IPS-18c (cell line): ENCODE measurements at regions not wholly inside any gene's neighbourhood (a gene's known extent, or its start where the extent isn't known, plus 50 kb on each side); places are given as distances from the start of the nearest gene placed in this dataset.

ENCODE experiments used
- H3K4me3 ChIP-seq: 2 replicates; pipeline ENCODE4 v1.7.0; 2013; ENCODE audit warnings: low read depth, mild to moderate bottlenecking, low read length, moderate library complexity; ENCODE audit not compliant: insufficient read depth
- H3K9me3 ChIP-seq: one replicate; pipeline ENCODE4 v1.6.1; 2013; ENCODE audit warnings: mild to moderate bottlenecking, low read length, moderate library complexity; ENCODE audit not compliant: control insufficient read depth, insufficient read depth

- H3K4me3 ChIP-seq = no peak overlapping the region
- no peaks in the 10 kb centered on the region for H3K9me3 ChIP-seq
Measured at GRCh38 chr16:61277849-61278248, 758.4 kb downstream of the CDH8 start.

DNA sequence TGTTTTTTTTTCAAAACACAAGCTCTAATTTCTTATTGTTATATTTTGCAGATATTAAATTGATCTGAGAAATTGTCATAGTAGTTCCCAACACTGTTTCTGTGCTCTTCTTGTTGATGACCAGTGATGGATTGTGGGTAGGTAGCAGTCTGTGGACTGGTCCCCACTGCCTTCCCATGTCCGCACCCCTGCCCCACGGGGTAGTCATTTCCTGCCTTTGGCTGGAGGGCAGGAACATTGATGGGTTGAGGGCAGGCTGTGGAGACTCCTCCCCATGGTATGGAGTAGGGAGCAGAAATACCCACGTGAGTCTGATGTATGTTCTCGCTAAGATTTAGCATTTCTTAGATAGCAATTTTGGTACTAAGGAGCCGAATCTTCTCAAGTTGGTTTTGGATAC is 762.0 kb downstream of the CDH8 start:
- no peak overlapping the region for H3K4me3 ChIP-seq
- H3K9me3 ChIP-seq = no peaks in the 10 kb centered on the region

GRCh38 chr16:61270726-61271125 is 765.5 kb downstream of the CDH8 start:
- Histone ChIP-seq H3K9me3 (no peaks in the 10 kb centered on the region), H3K4me3 (no peak overlapping the region)

- Histone ChIP-seq H3K9me3 (no peaks in the 10 kb centered on the region), H3K4me3 (no peak overlapping the region)
Measured at GRCh38 chr16:61263400-61263799, 772.8 kb downstream of the CDH8 start.

DNA sequence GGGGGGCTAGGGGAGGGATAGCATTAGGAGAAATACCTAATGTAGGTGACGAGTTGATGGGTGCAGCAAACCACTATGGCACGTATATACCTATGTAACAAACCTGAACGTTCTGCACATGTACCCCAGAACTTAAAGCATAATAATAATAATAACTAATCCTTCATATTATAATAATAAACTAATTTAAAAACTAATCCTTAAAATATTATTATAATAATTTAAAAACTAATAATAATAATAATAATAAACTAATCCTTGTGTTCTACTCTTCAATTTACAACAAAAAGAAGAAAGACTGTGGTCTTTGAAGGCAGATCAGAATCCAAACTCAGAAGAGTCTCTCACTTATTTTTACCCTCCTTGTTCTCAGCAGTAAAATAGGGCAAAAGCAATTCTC is 774.9 kb downstream of the CDH8 start:
- no peaks in the 10 kb centered on the region for H3K9me3 ChIP-seq
- no peak overlapping the region for H3K4me3 ChIP-seq

- Histone ChIP-seq H3K9me3 (no peaks in the 10 kb centered on the region), H3K4me3 (no peak overlapping the region)
Measured at GRCh38 chr16:61246592-61246991, 789.6 kb downstream of the CDH8 start.

DNA sequence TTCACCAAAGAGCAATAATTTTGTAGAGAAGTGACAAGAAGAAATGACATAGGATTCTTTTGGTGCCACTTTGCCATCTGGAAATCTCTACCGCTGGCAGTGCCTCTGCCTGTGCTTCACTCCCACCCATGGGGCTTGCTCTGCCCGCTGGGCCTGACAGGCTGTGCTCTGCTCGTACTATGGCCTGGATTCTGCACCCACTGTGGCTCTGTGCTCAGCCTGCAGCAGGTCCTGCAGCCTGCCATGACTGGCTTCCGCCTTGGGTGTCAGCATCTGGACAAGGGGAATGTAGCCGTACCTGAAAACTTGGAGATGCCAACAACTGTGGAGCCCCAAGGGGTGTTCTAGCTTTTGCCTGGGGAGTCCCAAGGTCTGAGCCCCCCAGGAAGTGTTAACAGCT is 792.3 kb downstream of the CDH8 start:
- H3K4me3 ChIP-seq = no peak overlapping the region
- no peaks in the 10 kb centered on the region for H3K9me3 ChIP-seq

DNA sequence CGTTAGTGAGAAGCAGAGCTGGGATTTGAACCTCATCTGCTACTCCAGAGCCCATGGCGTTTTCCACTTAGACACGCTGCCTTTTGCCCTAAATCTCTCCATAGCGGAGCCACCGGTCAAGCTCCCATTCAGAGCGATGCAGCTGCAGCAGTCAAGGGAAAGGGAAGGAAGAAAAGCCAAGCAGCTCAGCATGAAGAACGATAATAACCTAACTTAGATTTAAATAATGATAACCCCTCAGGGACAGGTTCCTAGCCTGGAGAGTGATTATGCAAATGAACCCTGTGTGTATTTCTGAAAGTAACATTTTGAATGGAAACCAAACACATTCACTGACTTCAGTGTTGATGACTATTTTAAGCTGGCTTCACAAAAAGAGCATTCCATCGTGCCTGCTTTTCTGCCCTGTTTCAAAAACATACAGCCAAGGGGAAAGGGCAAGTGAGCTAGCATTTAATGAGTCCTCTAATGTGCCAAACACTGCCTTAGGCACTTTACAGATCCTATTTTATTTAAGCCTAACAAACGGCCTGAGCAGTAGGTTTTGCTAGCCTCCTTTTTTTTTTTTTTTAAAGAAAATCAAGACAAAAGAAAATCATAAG is 798.3 kb downstream of the CDH8 start:
- Histone ChIP-seq H3K4me3 (no peak overlapping the region), H3K9me3 (no peaks in the 10 kb centered on the region)

DNA sequence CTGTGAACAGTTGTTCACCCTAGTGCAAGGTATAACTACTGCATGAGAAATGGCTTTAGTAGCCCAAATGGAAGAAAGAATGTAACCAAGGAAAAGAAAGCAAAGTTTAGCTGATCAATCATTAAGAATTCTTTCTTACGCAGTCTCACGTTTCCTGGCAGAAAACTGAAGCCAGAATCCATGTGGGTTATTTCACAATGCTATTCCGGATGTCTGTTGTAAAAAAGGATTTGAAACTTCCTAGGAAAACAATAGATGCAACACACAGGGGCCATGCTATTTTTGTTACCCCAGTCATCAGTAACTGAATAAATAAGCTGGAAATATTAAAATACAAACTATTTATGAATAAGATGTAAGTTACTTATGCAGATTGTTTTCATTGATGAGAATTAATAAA is 802.5 kb downstream of the CDH8 start:
- Histone ChIP-seq H3K4me3 (no peak overlapping the region), H3K9me3 (no peaks in the 10 kb centered on the region)

DNA sequence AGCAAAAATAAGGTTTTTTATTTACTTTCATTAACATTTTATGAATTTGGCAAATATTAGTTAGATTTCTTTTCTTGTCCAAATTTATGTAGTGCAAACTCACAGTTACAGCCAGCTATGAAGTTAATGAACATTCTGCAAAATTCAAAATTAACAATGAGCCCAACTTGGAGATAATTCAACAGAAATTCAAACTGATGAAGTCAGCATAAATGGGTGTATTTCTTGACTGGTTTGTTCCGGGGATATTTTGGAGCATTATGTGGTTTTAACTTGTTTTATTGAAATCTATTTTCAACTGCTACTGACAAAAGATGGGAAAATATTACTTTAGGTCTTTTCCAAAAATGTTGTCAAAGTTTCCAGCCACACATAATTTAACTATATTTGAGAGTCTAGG is 807.9 kb downstream of the CDH8 start:
- H3K9me3 ChIP-seq = no peaks in the 10 kb centered on the region

DNA sequence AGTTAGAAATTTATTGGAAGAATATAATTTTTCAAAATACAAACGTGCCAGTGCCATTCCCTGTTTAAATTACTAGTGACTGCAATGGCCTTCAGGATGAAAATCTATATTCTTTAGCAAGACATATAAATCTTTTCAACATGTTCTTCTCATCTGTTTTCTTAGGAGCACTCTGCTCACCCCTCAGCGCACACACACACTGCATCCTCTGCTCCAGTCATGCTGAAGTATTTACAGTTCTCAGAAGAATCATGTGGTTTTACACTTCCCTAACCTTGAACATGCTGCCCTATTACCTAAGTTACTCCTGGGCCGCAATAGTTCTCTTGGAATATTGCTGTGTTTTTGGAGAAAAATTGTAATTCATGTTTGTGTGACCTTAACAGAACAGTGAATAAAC is 820.6 kb downstream of the CDH8 start:
- H3K9me3 ChIP-seq = no peaks in the 10 kb centered on the region
- no peak overlapping the region for H3K4me3 ChIP-seq

More for the DNA sequence above, 807.9 kb downstream of the CDH8 start:
- H3K4me3 ChIP-seq = no peak overlapping the region

- Histone ChIP-seq H3K9me3 (no peaks in the 10 kb centered on the region), H3K4me3 (no peak overlapping the region)
Measured at GRCh38 chr16:61214780-61215179, 821.5 kb downstream of the CDH8 start.

- H3K9me3 ChIP-seq = no peaks in the 10 kb centered on the region
- no peak overlapping the region for H3K4me3 ChIP-seq
Measured at GRCh38 chr16:61210076-61210475, 826.2 kb downstream of the CDH8 start.

GRCh38 chr16:61195006-61195405 is 841.2 kb downstream of the CDH8 start:
- no peaks in the 10 kb centered on the region for H3K9me3 ChIP-seq
- no peak overlapping the region for H3K4me3 ChIP-seq

GRCh38 chr16:61194573-61194972 is 841.7 kb downstream of the CDH8 start:
- H3K9me3 ChIP-seq = no peaks in the 10 kb centered on the region

GRCh38 chr16:61182391-61182790 is 853.8 kb downstream of the CDH8 start:
- H3K9me3 ChIP-seq = no peaks in the 10 kb centered on the region
- no peak overlapping the region for H3K4me3 ChIP-seq

More at GRCh38 chr16:61194573-61194972, 841.7 kb downstream of the CDH8 start:
- H3K4me3 ChIP-seq = no peak overlapping the region

GRCh38 chr16:61181982-61182381 is 854.3 kb downstream of the CDH8 start:
- Histone ChIP-seq H3K4me3 (no peak overlapping the region), H3K9me3 (no peaks in the 10 kb centered on the region)

DNA sequence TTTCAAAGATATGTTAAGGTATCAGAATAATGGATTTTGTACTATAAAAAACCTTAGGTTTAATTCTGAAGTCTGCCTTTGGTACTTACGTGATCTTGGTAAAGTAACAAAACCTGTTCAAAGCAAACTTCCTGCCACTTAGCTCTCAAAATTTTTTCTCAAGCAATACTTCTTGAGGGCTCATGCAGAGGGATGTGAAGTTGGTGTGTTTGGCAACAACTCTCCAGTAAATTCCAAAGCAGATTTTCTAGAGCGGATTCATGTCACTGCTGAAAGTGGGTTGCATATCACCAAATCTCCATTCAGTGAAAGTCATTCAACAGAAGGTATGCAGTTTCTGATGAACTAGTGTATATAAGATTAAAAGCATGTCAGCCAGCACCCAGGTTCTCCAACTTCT is 856.7 kb downstream of the CDH8 start:
- H3K9me3 ChIP-seq = no peaks in the 10 kb centered on the region
- H3K4me3 ChIP-seq = no peak overlapping the region

DNA sequence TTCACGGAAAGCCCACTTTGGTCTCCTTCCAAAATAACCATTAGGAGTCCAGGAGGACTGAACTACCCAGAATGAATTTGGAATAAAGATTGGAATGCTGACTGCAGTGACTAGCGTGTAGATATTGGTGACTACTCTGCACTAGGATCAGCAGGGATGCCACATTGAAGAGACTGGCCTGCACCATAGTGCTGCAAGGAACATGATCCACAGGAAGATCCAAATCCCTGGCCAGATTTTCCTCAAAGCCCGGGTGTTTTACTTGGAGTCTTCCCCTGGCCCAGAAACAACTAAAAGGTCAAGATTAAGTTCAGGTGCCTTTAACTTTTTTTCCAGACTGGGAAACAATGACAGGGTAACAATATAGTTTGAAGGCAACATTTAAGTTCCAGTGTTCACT is 870.4 kb downstream of the CDH8 start:
- Histone ChIP-seq H3K9me3 (no peaks in the 10 kb centered on the region), H3K4me3 (no peak overlapping the region)
